ENCODE measurements at regions not wholly inside any gene's neighbourhood (a gene's known extent, or its start where the extent isn't known, plus 50 kb on each side); places are given as distances from the start of the nearest gene placed in this dataset.

DNA sequence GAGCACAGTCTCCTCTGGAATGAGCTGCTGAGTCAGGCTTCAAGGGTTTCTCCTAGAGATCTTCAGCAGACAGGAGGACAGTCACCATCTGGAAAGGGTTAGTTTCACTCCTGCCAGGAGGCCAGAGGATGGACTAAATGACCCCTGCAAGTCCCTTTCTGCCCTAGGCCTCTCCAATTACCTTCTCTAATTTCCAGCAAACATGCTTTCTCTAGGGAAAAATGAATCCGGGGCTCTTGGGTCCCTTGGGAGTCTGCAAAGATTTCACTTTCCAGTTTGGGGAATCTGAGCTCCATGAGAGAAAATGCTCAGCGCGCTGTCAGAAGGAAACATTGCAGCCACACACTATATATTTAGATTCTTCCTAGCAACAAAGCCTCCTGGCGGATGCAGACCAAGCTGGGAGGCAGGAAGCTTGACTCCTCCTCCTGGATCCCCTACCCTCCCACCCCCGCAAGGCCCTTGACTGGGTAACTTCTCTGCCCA lies 184.4 kb upstream of the CCND2 start:
- TF ChIP-seq, protein P1, sequence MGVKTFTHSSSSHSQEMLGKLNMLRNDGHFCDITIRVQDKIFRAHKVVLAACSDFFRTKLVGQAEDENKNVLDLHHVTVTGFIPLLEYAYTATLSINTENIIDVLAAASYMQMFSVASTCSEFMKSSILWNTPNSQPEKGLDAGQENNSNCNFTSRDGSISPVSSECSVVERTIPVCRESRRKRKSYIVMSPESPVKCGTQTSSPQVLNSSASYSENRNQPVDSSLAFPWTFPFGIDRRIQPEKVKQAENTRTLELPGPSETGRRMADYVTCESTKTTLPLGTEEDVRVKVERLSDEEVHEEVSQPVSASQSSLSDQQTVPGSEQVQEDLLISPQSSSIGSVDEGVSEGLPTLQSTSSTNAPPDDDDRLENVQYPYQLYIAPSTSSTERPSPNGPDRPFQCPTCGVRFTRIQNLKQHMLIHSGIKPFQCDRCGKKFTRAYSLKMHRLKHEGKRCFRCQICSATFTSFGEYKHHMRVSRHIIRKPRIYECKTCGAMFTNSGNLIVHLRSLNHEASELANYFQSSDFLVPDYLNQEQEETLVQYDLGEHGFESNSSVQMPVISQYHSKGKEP (tag by site-specific recombination; IDR thresholded peaks at IDR 0.05), result no peak
- TF ChIP-seq, protein P2, sequence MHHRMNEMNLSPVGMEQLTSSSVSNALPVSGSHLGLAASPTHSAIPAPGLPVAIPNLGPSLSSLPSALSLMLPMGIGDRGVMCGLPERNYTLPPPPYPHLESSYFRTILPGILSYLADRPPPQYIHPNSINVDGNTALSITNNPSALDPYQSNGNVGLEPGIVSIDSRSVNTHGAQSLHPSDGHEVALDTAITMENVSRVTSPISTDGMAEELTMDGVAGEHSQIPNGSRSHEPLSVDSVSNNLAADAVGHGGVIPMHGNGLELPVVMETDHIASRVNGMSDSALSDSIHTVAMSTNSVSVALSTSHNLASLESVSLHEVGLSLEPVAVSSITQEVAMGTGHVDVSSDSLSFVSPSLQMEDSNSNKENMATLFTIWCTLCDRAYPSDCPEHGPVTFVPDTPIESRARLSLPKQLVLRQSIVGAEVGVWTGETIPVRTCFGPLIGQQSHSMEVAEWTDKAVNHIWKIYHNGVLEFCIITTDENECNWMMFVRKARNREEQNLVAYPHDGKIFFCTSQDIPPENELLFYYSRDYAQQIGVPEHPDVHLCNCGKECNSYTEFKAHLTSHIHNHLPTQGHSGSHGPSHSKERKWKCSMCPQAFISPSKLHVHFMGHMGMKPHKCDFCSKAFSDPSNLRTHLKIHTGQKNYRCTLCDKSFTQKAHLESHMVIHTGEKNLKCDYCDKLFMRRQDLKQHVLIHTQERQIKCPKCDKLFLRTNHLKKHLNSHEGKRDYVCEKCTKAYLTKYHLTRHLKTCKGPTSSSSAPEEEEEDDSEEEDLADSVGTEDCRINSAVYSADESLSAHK (tag by site-specific recombination; IDR thresholded peaks at IDR 0.05), result no peak
- TF ChIP-seq, protein P3, sequence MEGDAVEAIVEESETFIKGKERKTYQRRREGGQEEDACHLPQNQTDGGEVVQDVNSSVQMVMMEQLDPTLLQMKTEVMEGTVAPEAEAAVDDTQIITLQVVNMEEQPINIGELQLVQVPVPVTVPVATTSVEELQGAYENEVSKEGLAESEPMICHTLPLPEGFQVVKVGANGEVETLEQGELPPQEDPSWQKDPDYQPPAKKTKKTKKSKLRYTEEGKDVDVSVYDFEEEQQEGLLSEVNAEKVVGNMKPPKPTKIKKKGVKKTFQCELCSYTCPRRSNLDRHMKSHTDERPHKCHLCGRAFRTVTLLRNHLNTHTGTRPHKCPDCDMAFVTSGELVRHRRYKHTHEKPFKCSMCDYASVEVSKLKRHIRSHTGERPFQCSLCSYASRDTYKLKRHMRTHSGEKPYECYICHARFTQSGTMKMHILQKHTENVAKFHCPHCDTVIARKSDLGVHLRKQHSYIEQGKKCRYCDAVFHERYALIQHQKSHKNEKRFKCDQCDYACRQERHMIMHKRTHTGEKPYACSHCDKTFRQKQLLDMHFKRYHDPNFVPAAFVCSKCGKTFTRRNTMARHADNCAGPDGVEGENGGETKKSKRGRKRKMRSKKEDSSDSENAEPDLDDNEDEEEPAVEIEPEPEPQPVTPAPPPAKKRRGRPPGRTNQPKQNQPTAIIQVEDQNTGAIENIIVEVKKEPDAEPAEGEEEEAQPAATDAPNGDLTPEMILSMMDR (tag by site-specific recombination; IDR thresholded peaks at IDR 0.05), result no peak
- no peak for TF ChIP-seq ZNF112 (tag by site-specific recombination; IDR thresholded peaks at IDR 0.05)
- TF ChIP-seq ZNF335 (tag by site-specific recombination; conservative IDR thresholded peaks at IDR 0.05), result no peak
- no peak for TF ChIP-seq ZNF555 (tag by site-specific recombination; conservative IDR thresholded peaks at IDR 0.05)
- no peak for TF ChIP-seq ZEB2 (tag by site-specific recombination; IDR thresholded peaks at IDR 0.05)
- TF ChIP-seq, protein P4, sequence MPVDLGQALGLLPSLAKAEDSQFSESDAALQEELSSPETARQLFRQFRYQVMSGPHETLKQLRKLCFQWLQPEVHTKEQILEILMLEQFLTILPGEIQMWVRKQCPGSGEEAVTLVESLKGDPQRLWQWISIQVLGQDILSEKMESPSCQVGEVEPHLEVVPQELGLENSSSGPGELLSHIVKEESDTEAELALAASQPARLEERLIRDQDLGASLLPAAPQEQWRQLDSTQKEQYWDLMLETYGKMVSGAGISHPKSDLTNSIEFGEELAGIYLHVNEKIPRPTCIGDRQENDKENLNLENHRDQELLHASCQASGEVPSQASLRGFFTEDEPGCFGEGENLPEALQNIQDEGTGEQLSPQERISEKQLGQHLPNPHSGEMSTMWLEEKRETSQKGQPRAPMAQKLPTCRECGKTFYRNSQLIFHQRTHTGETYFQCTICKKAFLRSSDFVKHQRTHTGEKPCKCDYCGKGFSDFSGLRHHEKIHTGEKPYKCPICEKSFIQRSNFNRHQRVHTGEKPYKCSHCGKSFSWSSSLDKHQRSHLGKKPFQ (tag by site-specific recombination; IDR thresholded peaks at IDR 0.05), result no peak
- TF ChIP-seq, protein P5, sequence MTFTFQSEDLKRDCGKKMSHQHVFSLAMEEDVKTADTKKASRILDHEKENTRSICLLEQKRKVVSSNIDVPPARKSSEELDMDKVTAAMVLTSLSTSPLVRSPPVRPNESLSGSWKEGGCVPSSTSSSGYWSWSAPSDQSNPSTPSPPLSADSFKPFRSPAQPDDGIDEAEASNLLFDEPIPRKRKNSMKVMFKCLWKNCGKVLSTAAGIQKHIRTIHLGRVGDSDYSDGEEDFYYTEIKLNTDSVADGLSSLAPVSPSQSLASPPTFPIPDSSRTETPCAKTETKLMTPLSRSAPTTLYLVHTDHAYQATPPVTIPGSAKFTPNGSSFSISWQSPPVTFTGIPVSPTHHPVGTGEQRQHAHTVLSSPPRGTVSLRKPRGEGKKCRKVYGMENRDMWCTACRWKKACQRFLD (tag by site-specific recombination; IDR thresholded peaks at IDR 0.05), result no peak
